Prostate gland (tissue), 2 donors: ENCODE measurements at regions not wholly inside any gene's neighbourhood (a gene's known extent, or its start where the extent isn't known, plus 50 kb on each side); places are given as distances from the start of the nearest gene placed in this dataset.

Source experiments
- POLR2A ChIP-seq: fragments of 450-650 bp; IDR thresholded peaks from one replicate; pipeline ENCODE4 v1.6.1; 2016; ENCODE audit warnings: antibody characterized with exemption, mild to moderate bottlenecking
- POLR2AphosphoS5 ChIP-seq: sonication (generic); formaldehyde crosslinking; IDR thresholded peaks from one replicate; pipeline ENCODE4 v1.6.1; 2017; ENCODE audit warnings: antibody characterized with exemption
- TF ChIP-seq, protein P1 (sequence below), 4 experiments: fragments of 200-600 bp in 2 of 4; fragments of 450-650 bp in 2 of 4; sonication (generic) in 2 of 4; IDR thresholded peaks; 1 replicate in 3 of 4; 2 replicates in 1 of 4; pipeline ENCODE4 v1.5.1; 2016 to 2019; ENCODE audit warnings: antibody characterized with exemption in 4 of 4, mild to moderate bottlenecking in 2 of 4, moderate library complexity in 2 of 4

DNA sequence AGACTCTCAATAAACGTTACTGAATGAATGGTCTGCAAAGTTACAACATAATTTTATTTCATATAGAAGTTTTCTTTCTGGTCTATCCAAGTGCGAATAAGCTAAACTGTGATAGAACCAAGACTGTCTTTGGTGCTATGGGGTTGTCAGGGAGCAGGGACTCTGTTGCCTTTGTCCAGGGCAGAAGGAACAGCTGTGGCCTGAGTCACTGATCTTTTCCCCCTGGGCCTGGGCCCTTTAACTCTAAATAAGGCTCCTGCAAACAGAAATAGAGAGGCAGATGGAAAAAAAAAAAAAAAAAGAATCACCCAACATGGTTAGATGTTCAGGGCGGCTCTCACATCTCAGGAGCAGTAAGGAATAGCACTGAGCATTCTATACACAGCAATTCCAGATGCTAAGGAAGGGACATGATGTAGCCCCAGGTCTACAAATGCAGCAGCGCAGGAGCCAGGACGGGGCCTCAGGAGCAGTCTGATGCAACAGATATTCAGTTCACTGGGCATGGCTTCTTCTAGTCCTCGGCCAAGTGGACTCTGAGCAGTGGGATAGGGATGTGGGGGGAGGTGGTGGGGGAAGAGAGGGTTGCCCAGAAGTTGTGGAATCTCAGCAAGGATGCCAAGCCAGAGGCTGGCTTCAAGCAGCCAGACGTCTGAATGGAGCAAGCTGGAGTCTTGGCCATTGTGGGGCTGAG is 247.1 kb upstream of the SIX2 start:
- TF ChIP-seq, protein P1, sequence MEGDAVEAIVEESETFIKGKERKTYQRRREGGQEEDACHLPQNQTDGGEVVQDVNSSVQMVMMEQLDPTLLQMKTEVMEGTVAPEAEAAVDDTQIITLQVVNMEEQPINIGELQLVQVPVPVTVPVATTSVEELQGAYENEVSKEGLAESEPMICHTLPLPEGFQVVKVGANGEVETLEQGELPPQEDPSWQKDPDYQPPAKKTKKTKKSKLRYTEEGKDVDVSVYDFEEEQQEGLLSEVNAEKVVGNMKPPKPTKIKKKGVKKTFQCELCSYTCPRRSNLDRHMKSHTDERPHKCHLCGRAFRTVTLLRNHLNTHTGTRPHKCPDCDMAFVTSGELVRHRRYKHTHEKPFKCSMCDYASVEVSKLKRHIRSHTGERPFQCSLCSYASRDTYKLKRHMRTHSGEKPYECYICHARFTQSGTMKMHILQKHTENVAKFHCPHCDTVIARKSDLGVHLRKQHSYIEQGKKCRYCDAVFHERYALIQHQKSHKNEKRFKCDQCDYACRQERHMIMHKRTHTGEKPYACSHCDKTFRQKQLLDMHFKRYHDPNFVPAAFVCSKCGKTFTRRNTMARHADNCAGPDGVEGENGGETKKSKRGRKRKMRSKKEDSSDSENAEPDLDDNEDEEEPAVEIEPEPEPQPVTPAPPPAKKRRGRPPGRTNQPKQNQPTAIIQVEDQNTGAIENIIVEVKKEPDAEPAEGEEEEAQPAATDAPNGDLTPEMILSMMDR (IDR thresholded peaks at IDR 0.05): no peak
- no peak for TF ChIP-seq POLR2A
- no peak for TF ChIP-seq POLR2AphosphoS5
